Activated CD4-positive, alpha-beta T cell treated with anti-CD3 and anti-CD28 coated beads for 36 hours (primary cell): ENCODE measurements at regions not wholly inside any gene's neighbourhood (a gene's known extent, or its start where the extent isn't known, plus 50 kb on each side); places are given as distances from the start of the nearest gene placed in this dataset.

Source experiments
- ATAC-seq: fragments of 200-7000 bp; cut with Tn5 transposase; one replicate; pipeline ENCODE4 v1.10.0; 2021; ENCODE audit warnings: mild to moderate bottlenecking, moderate library complexity
- CTCF ChIA-PET: fragments of 350-600 bp; sonication (Branson Sonifier 250); formaldehyde crosslinking; loops from one replicate; lab custom pipeline; 2021; ENCODE audit warnings: antibody characterized with exemption; lab: Charles Lee
- POLR2A ChIA-PET: fragments of 350-600 bp; sonication (Branson Sonifier 250); formaldehyde crosslinking; loops from one replicate; lab custom pipeline; 2021; ENCODE audit warnings: antibody characterized with exemption, inconsistent platforms; lab: Charles Lee
- DNase-seq: peaks from one replicate; pipeline ENCODE4 v3.0.0-alpha.2; 2020
- H3K27ac Mint-ChIP-seq: one replicate; pipeline ENCODE4 v1.8.0; 2021; ENCODE audit warnings: mixed read lengths
- H3K27me3 Mint-ChIP-seq: one replicate; pipeline ENCODE4 v1.8.0; 2021; ENCODE audit warnings: mixed read lengths
- H3K36me3 Mint-ChIP-seq: one replicate; pipeline ENCODE4 v1.8.0; 2021; ENCODE audit warnings: low read depth, mixed read lengths
- H3K4me1 Mint-ChIP-seq: one replicate; pipeline ENCODE4 v1.8.0; 2021; ENCODE audit warnings: mixed read lengths
- H3K4me3 Mint-ChIP-seq: one replicate; pipeline ENCODE4 v1.8.0; 2021; ENCODE audit warnings: mild to moderate bottlenecking, moderate library complexity, mixed read lengths
- H3K9me3 Mint-ChIP-seq: one replicate; pipeline ENCODE4 v1.8.0; 2021; ENCODE audit warnings: low read depth, mixed read lengths
- intact Hi-C, 2 experiments: fragments of 100-400 bp; cut with DNase I in 1 of 2; cut with micrococcal nuclease in 1 of 2; formaldehyde crosslinking; loops; one replicate each; pipeline versions ENCODE4 v1.14.2 to v1.15.1; 2022 to 2024; cut with DNase I, micrococcal nuclease

GRCh38 chr1:224535641-224536040 lies 80.5 kb upstream of the CNIH3 start:
- intact Hi-C loops, result no loop called here
- H3K4me1 Mint-ChIP-seq, result no peaks in the 10 kb centered on the region
- ChIA-PET CTCF (no interaction called here), POLR2A (no interaction called here)
- no peak overlapping the region for H3K27ac Mint-ChIP-seq
- no peaks in the 10 kb centered on the region for H3K36me3 Mint-ChIP-seq
- no peak overlapping the region for H3K4me3 Mint-ChIP-seq
- ATAC-seq (no peak), DNase-seq (no peak)
- H3K9me3 Mint-ChIP-seq, result no peaks in the 10 kb centered on the region
- peaks cover 6% of the 10 kb centered on the region for H3K27me3 Mint-ChIP-seq

- intact Hi-C loops, result loop anchor here in 1 of 2 experiments (5.0 kb wide), 1 partner anchor 82 kb away; no protein-coding TSS in a partner anchor
- Mint-ChIP-seq H3K27me3 (peaks cover 6% of the 10 kb centered on the region), H3K36me3 (no peaks in the 10 kb centered on the region), H3K4me3 (no peak overlapping the region), H3K27ac (no peak overlapping the region), H3K4me1 (peaks cover 18% of the 10 kb centered on the region), H3K9me3 (no peaks in the 10 kb centered on the region)
- ChIA-PET CTCF (interaction anchor here (0.8 kb wide), 1 partner anchor 26 kb away, joined by 3 read pairs; no protein-coding TSS in a partner anchor), POLR2A (no interaction called here)
- no peak for DNase-seq
- ATAC-seq, result no peak
These were observed 76.1 kb upstream of the CNIH3 start for GRCh38 chr1:224539971-224540370.

GRCh38 chr1:224540535-224540934 lies 75.6 kb upstream of the CNIH3 start:
- H3K36me3 Mint-ChIP-seq, result no peaks in the 10 kb centered on the region
- peaks cover 18% of the 10 kb centered on the region for H3K4me1 Mint-ChIP-seq
- H3K9me3 Mint-ChIP-seq, result no peaks in the 10 kb centered on the region
- peaks cover 6% of the 10 kb centered on the region for H3K27me3 Mint-ChIP-seq
- CTCF ChIA-PET, result interaction anchor here (0.8 kb wide), 1 partner anchor 27 kb away, joined by 3 read pairs; no protein-coding TSS in a partner anchor
- POLR2A ChIA-PET, result interaction anchor here (0.6 kb wide), 1 partner anchor 14 kb away, joined by 6 read pairs; no protein-coding TSS in a partner anchor
- ATAC-seq (no peak), DNase-seq (no peak)
- H3K27ac Mint-ChIP-seq, result no peak overlapping the region
- intact Hi-C loops, result loop anchor here in 1 of 2 experiments (5.0 kb wide), 1 partner anchor 82 kb away; no protein-coding TSS in a partner anchor
- no peak overlapping the region for H3K4me3 Mint-ChIP-seq

GRCh38 chr1:224541072-224541790 lies 74.9 kb upstream of the CNIH3 start:
- intact Hi-C loops, result loop anchor here in 1 of 2 experiments (5.0 kb wide), 1 partner anchor 81 kb away; no protein-coding TSS in a partner anchor
- Mint-ChIP-seq H3K27me3 (peaks cover 6% of the 10 kb centered on the region), H3K27ac (no peak overlapping the region), H3K36me3 (no peaks in the 10 kb centered on the region), H3K4me1 (peaks cover 18% of the 10 kb centered on the region), H3K9me3 (no peaks in the 10 kb centered on the region), H3K4me3 (no peak overlapping the region)
- CTCF ChIA-PET, result interaction anchor here (0.8 kb wide), 1 partner anchor 28 kb away, joined by 3 read pairs; no protein-coding TSS in a partner anchor
- no peak for DNase-seq
- ATAC-seq, result no peak
- POLR2A ChIA-PET, result no interaction called here

GRCh38 chr1:224541901-224542630 lies 74.1 kb upstream of the CNIH3 start:
- Mint-ChIP-seq H3K4me1 (peaks cover 18% of the 10 kb centered on the region), H3K27me3 (peaks cover 6% of the 10 kb centered on the region), H3K9me3 (no peaks in the 10 kb centered on the region), H3K4me3 (no peak overlapping the region), H3K27ac (no peak overlapping the region), H3K36me3 (no peaks in the 10 kb centered on the region)
- CTCF ChIA-PET, result interaction anchor here (1.0 to 1.3 kb wide), 2 partner anchors 309 to 381 kb away, joined by 3 to 4 read pairs; no protein-coding TSS in a partner anchor
- DNase-seq, result no peak
- intact Hi-C loops, result loop anchor here in 1 of 2 experiments (5.0 kb wide), 1 partner anchor 80 kb away; no protein-coding TSS in a partner anchor
- POLR2A ChIA-PET, result interaction anchor here (1.1 kb wide), 1 partner anchor 44 kb away, joined by 4 read pairs; no protein-coding TSS in a partner anchor
- no peak for ATAC-seq

- ChIA-PET CTCF (interaction anchor here (0.9 to 1.5 kb wide), 4 partner anchors 18 to 380 kb away, joined by 3 to 4 read pairs (median 3); no protein-coding TSS in a partner anchor), POLR2A (interaction anchor here (0.8 to 1.1 kb wide), 2 partner anchors 45 to 80 kb away, joined by 3 to 4 read pairs; no protein-coding TSS in a partner anchor)
- H3K36me3 Mint-ChIP-seq, result no peaks in the 10 kb centered on the region
- DNase-seq (peak; percentile 50), ATAC-seq (peak; percentile 100)
- peaks cover 6% of the 10 kb centered on the region for H3K27me3 Mint-ChIP-seq
- intact Hi-C loops, result loop anchor here in 1 of 2 experiments (5.0 kb wide), 1 partner anchor 79 kb away; no protein-coding TSS in a partner anchor
- peaks cover 18% of the 10 kb centered on the region for H3K4me1 Mint-ChIP-seq
- no peak overlapping the region for H3K27ac Mint-ChIP-seq
- H3K4me3 Mint-ChIP-seq, result no peak overlapping the region
- no peaks in the 10 kb centered on the region for H3K9me3 Mint-ChIP-seq
These were observed 73.2 kb upstream of the CNIH3 start for GRCh38 chr1:224542783-224543440.

GRCh38 chr1:224543453-224543852 lies 72.7 kb upstream of the CNIH3 start:
- DNase-seq (no peak), ATAC-seq (no peak)
- ChIA-PET CTCF (interaction anchor here (0.9 to 1.5 kb wide), 4 partner anchors 18 to 379 kb away, joined by 3 to 4 read pairs (median 3); no protein-coding TSS in a partner anchor), POLR2A (interaction anchor here (0.8 to 1.1 kb wide), 2 partner anchors 45 to 80 kb away, joined by 3 to 4 read pairs; no protein-coding TSS in a partner anchor)
- intact Hi-C loops, result loop anchor here in 1 of 2 experiments (5.0 kb wide), 1 partner anchor 79 kb away; no protein-coding TSS in a partner anchor
- no peak overlapping the region for H3K27ac Mint-ChIP-seq
- H3K4me3 Mint-ChIP-seq, result no peak overlapping the region
- no peaks in the 10 kb centered on the region for H3K36me3 Mint-ChIP-seq
- H3K9me3 Mint-ChIP-seq, result no peaks in the 10 kb centered on the region
- peaks cover 18% of the 10 kb centered on the region for H3K4me1 Mint-ChIP-seq
- peaks cover 6% of the 10 kb centered on the region for H3K27me3 Mint-ChIP-seq

- POLR2A ChIA-PET, result no interaction called here
- no peak for DNase-seq
- CTCF ChIA-PET, result interaction anchor here (1.1 to 1.5 kb wide), 4 partner anchors 17 to 88 kb away, joined by 3 to 6 read pairs (median 3); no protein-coding TSS in a partner anchor
- peaks cover 18% of the 10 kb centered on the region for H3K4me1 Mint-ChIP-seq
- peaks cover 4% of the 10 kb centered on the region for H3K27me3 Mint-ChIP-seq
- intact Hi-C loops, result loop anchor here in 1 of 2 experiments (5.0 kb wide), 1 partner anchor 78 kb away; no protein-coding TSS in a partner anchor
- H3K4me3 Mint-ChIP-seq, result no peak overlapping the region
- no peak for ATAC-seq
- no peaks in the 10 kb centered on the region for H3K9me3 Mint-ChIP-seq
- no peaks in the 10 kb centered on the region for H3K36me3 Mint-ChIP-seq
- no peak overlapping the region for H3K27ac Mint-ChIP-seq
These were observed 71.6 kb upstream of the CNIH3 start for GRCh38 chr1:224544346-224545110.

GRCh38 chr1:224545571-224545970 lies 70.5 kb upstream of the CNIH3 start:
- intact Hi-C loops, result no loop called here
- Mint-ChIP-seq H3K36me3 (no peaks in the 10 kb centered on the region), H3K27ac (no peak overlapping the region), H3K9me3 (no peaks in the 10 kb centered on the region), H3K4me1 (peaks cover 18% of the 10 kb centered on the region), H3K4me3 (no peak overlapping the region), H3K27me3 (no peaks in the 10 kb centered on the region)
- DNase-seq, result no peak
- ATAC-seq, result no peak
- ChIA-PET CTCF (interaction anchor here (1.1 to 1.2 kb wide), 2 partner anchors 22 to 32 kb away, joined by 3 to 6 read pairs; no protein-coding TSS in a partner anchor), POLR2A (no interaction called here)

- peaks cover 1% of the 10 kb centered on the region for H3K4me1 Mint-ChIP-seq
- H3K9me3 Mint-ChIP-seq, result no peaks in the 10 kb centered on the region
- H3K4me3 Mint-ChIP-seq, result no peak overlapping the region
- POLR2A ChIA-PET, result no interaction called here
- intact Hi-C loops, result no loop called here
- ATAC-seq (peak; percentile 50), DNase-seq (no peak)
- H3K36me3 Mint-ChIP-seq, result no peaks in the 10 kb centered on the region
- H3K27ac Mint-ChIP-seq, result no peak overlapping the region
- CTCF ChIA-PET, result no interaction called here
- H3K27me3 Mint-ChIP-seq, result no peaks in the 10 kb centered on the region
These were observed 67.4 kb upstream of the CNIH3 start for GRCh38 chr1:224548676-224549075.
